ENCODE measurements at regions not wholly inside any gene's neighbourhood (a gene's known extent, or its start where the extent isn't known, plus 50 kb on each side); places are given as distances from the start of the nearest gene placed in this dataset.

DNA sequence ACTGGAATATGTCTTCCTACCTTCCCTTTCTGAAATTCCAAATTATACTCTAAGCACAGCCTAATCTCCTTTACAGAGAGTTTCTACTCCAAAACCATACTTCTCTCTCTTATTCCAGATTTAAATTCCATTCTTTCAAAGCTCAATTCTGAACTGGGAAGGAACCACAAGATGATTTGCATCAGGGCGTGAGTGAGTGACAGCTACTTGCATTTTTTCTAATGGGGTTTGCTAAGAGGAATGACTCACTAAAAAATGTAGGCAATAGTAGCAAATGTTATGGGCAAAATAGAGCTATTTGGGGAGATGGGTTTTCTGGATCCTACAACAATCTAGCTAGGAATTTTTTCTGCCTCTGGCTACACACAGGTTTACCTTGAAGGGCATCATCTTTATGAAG, 244.6 kb upstream of the PSMD7 start:
- intact Hi-C loops (cut with DNase I): no loop called here
- peak in 9 of 42 donors; percentile 3 to 54 (median 27) for DNase-seq

DNA sequence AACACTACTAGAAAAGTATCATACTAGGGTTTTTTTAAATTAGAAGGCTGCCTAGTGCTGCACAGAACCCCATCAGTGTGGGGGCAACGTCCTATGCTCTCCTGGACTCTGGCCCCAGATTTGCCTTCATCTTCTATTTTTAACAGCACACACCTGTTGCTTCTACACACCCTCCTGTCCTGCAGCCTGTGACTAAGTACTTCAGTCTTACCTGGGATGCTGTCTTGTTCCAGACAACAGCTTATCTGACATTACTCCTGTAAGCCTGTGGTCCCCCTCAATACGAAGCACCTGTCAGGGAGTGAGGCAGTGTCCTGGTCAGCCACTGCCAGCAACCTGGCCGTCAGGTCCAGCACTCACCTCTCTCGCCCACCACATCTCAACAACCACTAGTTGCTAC, 247.6 kb upstream of the PSMD7 start:
- no peak for DNase-seq
- intact Hi-C loops (cut with DNase I): no loop called here

DNA sequence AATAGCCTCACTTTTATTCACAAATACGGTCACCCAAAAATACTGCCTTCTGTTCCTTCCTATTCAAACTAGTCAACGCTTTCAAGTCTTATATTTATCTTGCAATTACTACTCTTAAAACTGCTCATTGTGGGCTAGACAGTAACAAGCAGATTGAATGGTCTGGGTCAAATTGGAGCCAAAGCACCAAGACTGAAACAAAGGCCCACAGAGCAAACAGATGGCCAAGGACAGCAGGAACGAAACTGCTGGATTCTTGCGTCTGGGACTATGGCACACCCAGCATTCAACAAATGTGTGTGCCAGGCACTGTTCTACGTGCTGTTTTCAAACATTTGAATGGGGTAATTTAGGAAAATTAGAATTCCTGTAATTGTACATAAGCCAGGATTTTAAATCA, 250.1 kb upstream of the PSMD7 start:
- intact Hi-C loops (cut with DNase I): no loop called here
- no peak for DNase-seq

DNA sequence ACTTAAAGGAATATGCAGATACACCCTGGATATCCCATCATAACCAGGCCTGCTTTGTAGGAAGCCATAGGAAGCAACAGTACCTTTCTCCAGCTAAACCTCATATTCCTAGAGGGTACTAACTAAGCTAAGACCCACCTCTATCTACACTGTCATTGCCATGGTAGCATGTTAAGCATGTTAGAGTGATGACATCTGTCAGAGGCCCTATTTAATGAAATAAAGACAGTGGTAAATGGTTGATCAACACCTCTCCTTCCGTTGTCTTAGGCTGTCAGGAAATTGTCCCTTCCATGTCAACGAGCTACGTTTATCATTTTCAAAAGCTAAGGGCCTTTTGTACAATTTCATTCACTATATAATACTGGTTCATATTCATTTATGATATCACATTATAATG, 251.1 kb upstream of the PSMD7 start:
- no peak for DNase-seq
- intact Hi-C loops (cut with DNase I): no loop called here

DNA sequence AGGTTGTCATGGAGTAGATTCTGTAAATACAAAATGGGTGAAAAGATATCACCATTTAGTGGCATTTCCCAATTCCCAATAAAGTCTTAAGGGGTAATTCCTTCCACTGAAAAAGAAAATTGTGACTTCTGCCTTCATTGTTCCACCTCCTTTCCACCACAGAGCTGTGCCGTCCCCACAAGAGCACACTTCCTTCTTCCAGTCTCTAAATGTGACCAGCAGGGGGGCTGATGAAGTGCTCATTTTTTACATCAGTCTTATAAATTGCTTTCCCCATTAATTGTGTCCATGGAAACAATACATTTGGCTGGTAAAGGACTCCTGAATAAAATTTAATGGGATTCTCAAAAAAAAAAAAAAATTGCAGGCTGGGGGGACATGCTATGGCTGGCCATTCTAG, 260.8 kb upstream of the PSMD7 start:
- intact Hi-C loops (cut with DNase I): no loop called here
- DNase-seq: peak in 1 of 42 donors; percentile 6

DNA sequence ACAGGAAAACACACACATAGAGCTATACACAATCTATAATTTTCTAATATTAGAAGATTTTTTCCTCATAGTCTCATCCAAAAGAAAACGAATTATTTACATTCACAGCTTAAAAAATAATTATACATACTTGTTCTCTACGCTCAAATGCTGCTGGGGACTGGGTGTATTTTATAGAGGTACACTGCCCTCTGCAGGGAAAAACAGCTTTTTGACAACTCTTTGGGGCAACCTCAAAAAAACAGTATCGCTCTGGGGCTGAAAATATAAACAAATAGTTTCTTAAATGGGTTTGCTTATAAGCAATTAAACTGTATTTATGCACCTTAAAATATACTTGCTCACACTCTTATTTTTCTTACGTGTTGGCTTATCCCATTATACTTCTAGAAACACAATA, 261.8 kb upstream of the PSMD7 start:
- peak in 17 of 42 donors; percentile 2 to 62 (median 31) for DNase-seq
- intact Hi-C loops (cut with DNase I): no loop called here

DNA sequence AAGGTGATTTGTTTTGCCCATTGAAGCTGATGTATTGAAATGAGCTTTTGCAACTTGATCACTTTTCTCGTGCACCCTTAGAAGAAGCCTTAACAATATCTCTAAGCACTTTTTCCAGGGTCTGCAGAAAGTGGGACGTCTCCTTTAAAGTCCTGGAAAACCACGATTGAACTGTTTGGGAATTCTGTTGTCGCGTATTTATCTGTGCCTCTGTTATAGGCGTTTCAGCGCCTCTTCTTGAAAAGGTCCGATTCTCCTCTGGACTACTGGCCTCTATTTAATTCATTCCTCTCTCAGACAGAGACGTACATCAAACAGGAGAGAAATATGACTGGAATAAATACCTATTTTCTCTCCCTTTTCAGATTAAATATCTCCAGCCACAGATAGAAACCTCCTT, 262.4 kb upstream of the PSMD7 start:
- DNase-seq: no peak
- intact Hi-C loops (cut with DNase I): no loop called here

DNA sequence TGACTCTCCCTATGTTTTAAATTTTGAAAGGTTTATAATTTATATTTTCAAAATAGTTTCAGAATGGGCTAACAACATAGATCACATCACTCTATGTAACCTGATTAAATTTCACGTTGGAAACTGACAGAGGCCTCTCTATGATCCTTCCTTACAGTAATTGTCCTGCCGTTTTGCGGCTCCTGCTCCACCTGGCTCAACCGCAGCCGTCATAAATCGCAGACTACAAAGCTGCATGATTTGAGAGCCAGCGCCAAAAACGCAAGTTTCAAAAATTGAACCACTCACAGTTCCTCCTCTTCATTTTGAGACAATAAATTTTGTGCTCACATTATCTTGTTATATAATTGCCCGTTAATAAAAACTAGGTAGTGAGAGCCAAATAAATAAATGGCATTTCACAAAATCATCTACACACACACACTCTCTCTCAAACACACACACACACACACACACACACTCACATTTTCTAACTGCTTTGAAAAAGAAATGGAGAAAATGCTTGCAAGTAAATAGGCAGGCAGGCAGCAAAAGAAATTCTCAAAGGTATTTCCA, 263.1 kb upstream of the PSMD7 start:
- DNase-seq: no peak
- intact Hi-C loops (cut with DNase I): no loop called here

DNA sequence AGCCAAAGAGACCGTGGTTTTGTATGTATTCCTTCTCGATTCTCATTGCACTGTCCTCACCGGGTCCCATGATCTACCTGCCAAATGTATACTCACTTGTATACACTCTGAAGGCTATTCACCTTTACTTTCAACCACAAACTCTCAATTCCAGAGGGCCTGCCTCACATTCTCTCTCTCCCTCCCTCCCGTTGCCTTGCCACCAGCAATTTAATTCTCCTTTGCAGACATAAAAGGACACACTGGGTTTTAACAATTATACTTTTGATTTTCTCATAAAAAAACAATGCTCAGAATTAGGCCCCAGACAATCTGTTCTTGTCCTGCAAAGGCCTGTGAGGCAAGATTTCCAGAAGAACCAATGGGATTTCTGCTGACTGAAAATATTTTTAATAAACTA, 265.1 kb upstream of the PSMD7 start:
- DNase-seq: no peak
- intact Hi-C loops (cut with DNase I): no loop called here

DNA sequence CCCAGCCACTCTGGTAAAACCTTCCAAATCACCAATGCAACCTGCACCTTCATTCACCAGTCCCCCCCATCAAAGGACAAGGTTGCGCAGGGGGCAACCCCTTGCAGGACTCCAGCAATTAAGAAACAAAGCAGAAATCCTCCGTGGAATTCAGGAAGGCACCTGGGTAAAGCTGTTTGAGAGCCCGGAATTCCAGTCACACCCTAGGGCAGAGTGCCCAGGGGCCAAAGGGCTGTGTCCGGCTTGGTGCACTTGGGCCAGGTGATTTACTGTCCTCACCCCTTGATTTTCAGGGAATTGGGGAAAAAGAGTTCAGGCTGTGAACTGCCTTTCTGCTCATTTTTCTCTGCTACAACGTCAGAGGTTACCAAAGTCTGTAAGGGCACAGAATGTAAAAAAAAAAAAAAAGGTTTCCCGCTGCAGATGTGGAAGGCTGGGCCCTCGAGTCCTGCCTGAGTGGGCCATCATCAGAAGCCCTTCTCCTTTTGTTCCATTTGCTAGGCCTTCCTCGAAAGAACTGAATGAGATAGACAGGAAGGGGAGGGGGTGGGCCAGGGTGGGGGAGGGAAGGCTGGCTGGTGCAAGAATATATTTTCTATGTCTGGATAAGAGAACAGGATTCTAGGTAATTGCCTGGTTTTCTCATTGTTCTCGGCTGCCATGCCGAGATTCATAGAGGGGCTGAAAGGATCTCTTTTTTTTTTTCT, 266.5 kb upstream of the PSMD7 start:
- DNase-seq: no peak

DNA sequence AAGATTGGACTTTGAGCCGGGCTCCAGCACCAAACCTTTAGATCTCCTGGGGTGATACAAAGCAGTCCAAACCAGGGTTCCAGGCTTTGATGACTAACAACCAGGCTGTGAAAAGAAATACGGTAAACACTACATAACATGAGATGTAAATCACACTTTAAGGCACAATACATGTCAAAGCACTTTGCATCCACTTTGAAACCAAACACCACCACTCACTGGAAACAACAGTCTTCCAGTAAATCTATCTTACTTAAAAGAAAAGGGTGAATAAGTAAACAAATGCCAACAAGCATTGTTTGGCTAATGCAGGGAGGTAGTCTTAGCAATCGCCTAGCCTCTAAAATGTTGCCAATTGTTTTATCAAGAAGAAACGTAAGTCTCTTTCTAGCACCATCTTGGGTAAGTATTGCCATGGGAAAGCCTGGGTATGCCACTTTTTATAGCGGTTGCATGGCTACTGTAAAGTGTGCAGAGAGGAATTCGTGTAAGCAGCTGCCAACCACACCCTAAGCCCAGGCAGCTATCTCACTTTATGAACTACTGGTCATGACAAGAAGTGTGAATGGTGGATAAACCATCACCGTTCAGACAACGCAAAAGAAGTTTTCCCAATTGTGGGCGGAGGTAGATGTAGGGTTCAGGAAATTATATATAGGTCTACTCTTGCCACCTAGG, 267.4 kb upstream of the PSMD7 start:
- intact Hi-C loops (cut with DNase I): no loop called here

More for the DNA sequence above, 266.5 kb upstream of the PSMD7 start:
- intact Hi-C loops (cut with DNase I): no loop called here

DNA sequence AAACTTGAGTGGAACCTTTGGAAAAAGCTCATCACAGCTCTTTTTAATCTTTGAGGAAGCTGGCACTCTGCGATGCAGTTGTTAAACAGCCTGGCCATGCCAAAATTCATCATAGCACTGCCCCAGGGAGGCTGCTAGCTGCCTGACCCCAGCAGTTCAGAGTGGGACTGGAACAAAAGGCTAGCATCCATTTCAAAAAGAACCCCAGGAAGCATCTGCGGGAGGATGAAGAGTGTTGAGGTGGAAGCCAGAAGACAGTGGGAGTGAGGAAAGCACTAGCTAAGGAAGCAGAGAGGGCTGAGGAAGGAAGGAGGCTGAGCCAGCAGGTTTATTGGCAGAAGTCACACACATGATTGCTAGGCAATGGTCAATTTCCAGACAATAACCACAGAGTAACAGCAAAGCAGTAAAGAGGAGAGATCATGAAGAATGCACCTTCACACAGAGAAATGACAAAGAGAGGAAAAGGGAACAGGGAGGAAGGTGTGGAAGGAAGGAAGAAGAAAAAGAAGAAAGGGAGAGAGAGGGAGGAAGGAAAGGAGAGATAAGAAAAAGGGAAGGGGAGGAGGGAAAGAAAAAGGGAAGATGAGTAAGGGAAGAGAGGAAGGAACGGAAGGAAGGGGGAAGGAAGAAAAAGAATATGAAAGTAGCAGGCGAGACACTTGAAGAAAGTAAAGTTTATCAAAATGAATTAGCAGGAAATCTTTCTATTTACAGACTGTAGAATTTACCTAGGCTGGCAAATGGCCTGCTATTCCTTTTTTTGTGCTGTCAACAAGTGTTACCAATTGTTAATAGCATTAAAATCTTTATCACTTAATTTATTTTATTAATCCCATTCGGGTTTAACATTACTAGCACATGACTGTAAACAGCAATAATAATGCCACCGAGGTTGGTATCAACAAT, 270.0 kb upstream of the PSMD7 start:
- no peak for DNase-seq
- intact Hi-C loops (cut with DNase I): no loop called here

More for the DNA sequence above, 267.4 kb upstream of the PSMD7 start:
- DNase-seq: no peak

DNA sequence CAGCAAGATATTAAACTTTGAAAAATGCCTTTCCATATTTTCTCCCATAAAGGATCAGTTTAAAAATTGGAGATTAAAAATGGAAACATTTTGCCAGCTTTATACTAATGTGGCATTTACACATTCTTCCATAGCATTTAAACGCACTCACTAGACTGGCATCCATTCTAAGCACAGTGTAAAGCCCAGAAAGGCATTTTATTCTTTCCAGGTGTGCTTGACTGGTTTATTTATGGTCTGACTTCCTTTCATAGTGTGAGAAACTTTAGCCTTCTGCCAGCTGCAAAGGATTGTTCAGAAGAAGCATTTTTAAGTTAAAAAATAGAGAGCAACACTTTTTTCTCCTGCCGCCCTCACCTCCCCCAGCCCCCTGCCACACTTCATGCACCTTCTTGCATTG, 271.7 kb upstream of the PSMD7 start:
- no peak for DNase-seq
- intact Hi-C loops (cut with DNase I): no loop called here

DNA sequence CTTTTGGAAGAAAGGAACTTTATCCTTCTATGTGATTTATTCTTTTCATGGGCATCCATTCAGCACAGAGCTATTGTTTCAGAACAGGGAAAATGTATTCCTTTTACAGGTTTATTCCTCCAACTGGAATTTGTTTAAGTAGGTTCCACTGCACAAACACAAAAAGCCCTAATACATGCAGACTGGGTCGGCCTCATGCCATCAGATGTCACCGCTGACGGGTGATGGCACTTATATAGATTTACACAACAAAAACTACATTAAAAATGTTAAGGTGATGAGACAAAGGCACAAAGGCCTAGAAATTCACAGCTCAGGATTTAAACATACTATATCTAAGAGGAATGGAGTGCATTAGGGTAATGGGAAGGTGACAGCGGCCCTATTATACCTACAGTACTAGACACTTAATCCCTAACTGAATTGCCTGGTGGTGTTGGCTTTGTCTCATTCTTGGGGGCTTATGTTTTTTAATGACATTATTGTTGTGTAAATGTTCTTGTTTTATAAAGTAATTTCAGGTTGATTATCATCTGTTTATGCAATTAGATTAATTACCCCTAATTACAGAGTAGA, 276.4 kb upstream of the PSMD7 start:
- DNase-seq: no peak
- intact Hi-C loops (cut with DNase I): no loop called here

DNA sequence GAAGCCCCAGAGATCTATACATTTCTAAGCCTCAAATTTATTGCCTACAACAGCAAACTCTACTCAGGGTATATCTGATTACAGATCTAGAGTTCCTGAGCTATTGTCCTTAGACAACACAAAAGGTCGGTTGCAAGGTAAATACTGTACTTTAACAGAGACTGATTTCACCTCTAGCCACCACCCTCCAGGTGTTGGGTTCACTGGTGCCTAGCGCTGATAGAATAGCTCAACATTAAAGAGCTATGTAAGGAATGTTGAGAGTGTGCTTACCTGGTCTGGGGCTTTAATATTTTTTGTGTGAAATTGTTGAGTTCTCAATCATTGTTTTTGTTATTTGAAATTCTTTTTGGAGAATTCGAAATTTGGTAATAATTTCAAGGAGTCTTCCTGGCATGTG, 277.0 kb upstream of the PSMD7 start:
- intact Hi-C loops (cut with DNase I): no loop called here
- DNase-seq: no peak

DNA sequence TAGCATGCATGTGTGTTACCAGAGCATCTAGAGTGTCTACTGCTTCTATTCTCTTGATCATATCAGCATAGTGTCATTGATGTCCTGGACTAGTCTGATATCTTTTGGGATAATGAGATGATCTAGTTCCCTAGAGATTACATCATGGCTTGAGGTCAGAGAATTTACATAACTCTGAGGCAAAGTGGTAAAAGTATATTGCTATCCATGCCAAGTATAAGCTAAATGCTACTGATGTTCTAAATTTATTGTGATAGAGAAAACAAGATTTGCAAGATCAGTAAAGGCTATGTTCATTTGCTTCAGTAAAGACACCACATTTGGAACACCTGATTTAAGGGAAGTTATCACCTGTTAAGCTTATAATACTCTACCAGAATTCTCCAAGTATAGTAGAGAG, 280.7 kb upstream of the PSMD7 start:
- intact Hi-C loops (cut with DNase I): no loop called here
- DNase-seq: no peak

DNA sequence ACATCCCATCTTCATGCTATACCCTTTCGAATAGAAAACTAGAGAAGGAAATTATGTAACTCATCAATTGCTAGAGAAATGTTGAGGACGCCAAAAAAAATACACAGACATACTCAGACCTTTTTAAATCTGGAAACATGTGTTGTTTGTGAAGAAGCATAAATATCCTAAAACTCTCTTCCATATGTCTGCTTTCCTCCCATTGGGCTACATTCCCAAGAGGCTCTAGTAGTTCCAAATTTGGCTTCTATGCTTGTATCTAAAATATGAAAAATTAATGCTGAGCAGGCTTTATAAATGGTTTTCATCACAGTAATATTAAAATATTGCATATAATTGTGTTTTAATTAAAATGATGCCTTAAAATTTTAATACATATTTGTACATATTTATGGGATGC, 297.9 kb upstream of the PSMD7 start:
- intact Hi-C loops (cut with DNase I): no loop called here
- DNase-seq: no peak

DNA sequence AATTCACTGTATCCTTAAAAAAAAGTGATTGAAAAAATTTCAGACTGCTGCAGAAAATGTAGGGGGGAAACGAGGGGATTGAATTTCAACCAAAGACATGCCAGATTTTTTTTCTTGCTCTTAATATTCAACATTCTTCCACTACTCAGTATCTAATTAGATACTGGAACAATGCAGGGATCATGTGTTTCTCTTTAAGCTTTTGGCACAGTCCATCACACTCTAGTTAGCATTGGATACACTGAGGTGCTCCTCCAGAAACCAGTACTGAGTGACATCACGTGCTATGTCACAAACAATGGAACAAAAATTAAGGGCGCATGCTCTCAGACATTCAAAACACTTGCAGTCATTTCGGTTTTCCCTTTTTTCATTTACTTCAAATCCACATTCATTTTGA, 298.6 kb upstream of the PSMD7 start:
- no peak for DNase-seq
- intact Hi-C loops (cut with DNase I): no loop called here

DNA sequence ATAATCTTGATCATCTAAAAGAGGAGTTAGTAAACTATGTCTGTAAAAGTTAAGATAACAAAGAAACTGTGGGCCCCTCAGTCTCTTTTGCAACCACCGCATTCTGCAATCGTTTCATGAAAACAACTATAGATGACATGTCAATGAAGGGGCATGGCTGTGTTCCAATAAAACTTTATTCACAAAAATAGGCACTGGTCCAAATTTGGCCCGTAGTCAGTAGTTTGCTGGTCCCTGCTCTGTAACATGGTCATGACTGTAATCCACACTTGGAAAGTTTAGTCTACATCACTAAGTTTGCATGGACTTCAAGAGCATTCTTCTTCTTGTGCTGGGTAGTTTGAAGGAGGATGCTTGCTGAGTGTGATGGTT, 299.3 kb upstream of the PSMD7 start:
- intact Hi-C loops (cut with DNase I): no loop called here
- DNase-seq: no peak
